ENCODE measurements at regions not wholly inside any gene's neighbourhood (a gene's known extent, or its start where the extent isn't known, plus 50 kb on each side); places are given as distances from the start of the nearest gene placed in this dataset.

GRCh38 chr6:113381232-113381631, 475.9 kb upstream of the MARCKS start:
- DNase-seq (ENCODE audit: low read depth) = no peak
- no peak for TF ChIP-seq CTCF (IDR thresholded peaks at IDR 0.05; ENCODE audit: control insufficient read depth, extremely low read depth, insufficient read depth)
- no peak overlapping the region for H3K4me3 ChIP-seq (ENCODE audit: low read depth, low read length)

- no peak for TF ChIP-seq CTCF (IDR thresholded peaks at IDR 0.05; ENCODE audit: control insufficient read depth, extremely low read depth, insufficient read depth)
- peak; percentile 71 for DNase-seq (ENCODE audit: low read depth)
- H3K4me3 ChIP-seq (ENCODE audit: low read depth, low read length) = no peak overlapping the region
These were observed 475.2 kb upstream of the MARCKS start for GRCh38 chr6:113381959-113382358.

GRCh38 chr6:113383701-113384100, 473.4 kb upstream of the MARCKS start:
- TF ChIP-seq CTCF (IDR thresholded peaks at IDR 0.05; ENCODE audit: control insufficient read depth, extremely low read depth, insufficient read depth) = no peak
- DNase-seq (ENCODE audit: low read depth) = no peak
- no peak overlapping the region for H3K4me3 ChIP-seq (ENCODE audit: low read depth, low read length)

- H3K4me3 ChIP-seq (ENCODE audit: low read depth, low read length) = no peak overlapping the region
- no peak for DNase-seq (ENCODE audit: low read depth)
- no peak for TF ChIP-seq CTCF (IDR thresholded peaks at IDR 0.05; ENCODE audit: control insufficient read depth, extremely low read depth, insufficient read depth)
These were observed 472.1 kb upstream of the MARCKS start for GRCh38 chr6:113385020-113385431.

- DNase-seq (ENCODE audit: low read depth) = no peak
- no peak for TF ChIP-seq CTCF (IDR thresholded peaks at IDR 0.05; ENCODE audit: control insufficient read depth, extremely low read depth, insufficient read depth)
- H3K4me3 ChIP-seq (ENCODE audit: low read depth, low read length) = no peak overlapping the region
These were observed 468.1 kb upstream of the MARCKS start for GRCh38 chr6:113388996-113389395.

GRCh38 chr6:113392551-113393055, 464.5 kb upstream of the MARCKS start:
- TF ChIP-seq CTCF (IDR thresholded peaks at IDR 0.05; ENCODE audit: control insufficient read depth, extremely low read depth, insufficient read depth) = no peak
- H3K4me3 ChIP-seq (ENCODE audit: low read depth, low read length) = no peak overlapping the region
- no peak for DNase-seq (ENCODE audit: low read depth)

- TF ChIP-seq CTCF (IDR thresholded peaks at IDR 0.05; ENCODE audit: control insufficient read depth, extremely low read depth, insufficient read depth) = no peak
- no peak for DNase-seq (ENCODE audit: low read depth)
- no peak overlapping the region for H3K4me3 ChIP-seq (ENCODE audit: low read depth, low read length)
These were observed 462.9 kb upstream of the MARCKS start for GRCh38 chr6:113394216-113394615.
